Calu3 (cell line): ENCODE measurements at regions not wholly inside any gene's neighbourhood (a gene's known extent, or its start where the extent isn't known, plus 50 kb on each side); places are given as distances from the start of the nearest gene placed in this dataset.

ENCODE experiments used
- BruUV-seq: library from RNA; stranded (reverse); fragments of 400-500 nt; replicated peaks from 2 replicates; lab custom pipeline; 2021; lab: Mats Ljungman, UMichigan
- CTCF ChIA-PET: fragments of 300-600 bp; sonication (Branson Sonifier 250); formaldehyde crosslinking; loops from one replicate; lab custom pipeline; 2022; ENCODE audit warnings: antibody characterized with exemption; lab: Charles Lee
- DNase-seq: peaks from one replicate; pipeline ENCODE4 v3.0.0; 2022
- H3K27ac Mint-ChIP-seq: one replicate; pipeline ENCODE4 v1.8.0; 2022; ENCODE audit warnings: mixed read lengths; ENCODE audit not compliant: unreplicated experiment
- H3K27me3 Mint-ChIP-seq: one replicate; pipeline ENCODE4 v1.8.0; 2022; ENCODE audit warnings: mixed read lengths; ENCODE audit not compliant: unreplicated experiment
- H3K36me3 Mint-ChIP-seq: one replicate; pipeline ENCODE4 v1.8.0; 2022; ENCODE audit warnings: mild to moderate bottlenecking, moderate library complexity, mixed read lengths; ENCODE audit not compliant: insufficient read depth, unreplicated experiment
- H3K4me1 Mint-ChIP-seq: one replicate; pipeline ENCODE4 v1.8.0; 2022; ENCODE audit warnings: mild to moderate bottlenecking, low read depth, mixed read lengths; ENCODE audit not compliant: unreplicated experiment
- H3K4me3 Mint-ChIP-seq: one replicate; pipeline ENCODE4 v1.8.0; 2022; ENCODE audit warnings: mild to moderate bottlenecking, low read depth, moderate library complexity, mixed read lengths; ENCODE audit not compliant: unreplicated experiment
- H3K9me3 Mint-ChIP-seq: one replicate; pipeline ENCODE4 v1.8.0; 2022; ENCODE audit warnings: low read depth, mixed read lengths; ENCODE audit not compliant: unreplicated experiment
- CTCF ChIP-seq: fragments of 200-600 bp; IDR thresholded peaks from one replicate; pipeline ENCODE4 v1.8.0; 2022; ENCODE audit warnings: antibody characterized with exemption; ENCODE audit not compliant: unreplicated experiment
- intact Hi-C: fragments of 100-400 bp; cut with micrococcal nuclease; formaldehyde crosslinking; loops from one replicate; pipeline ENCODE4 v1.10.0; 2022; ENCODE audit not compliant: unreplicated experiment

- Mint-ChIP-seq H3K36me3 (no peaks in the 10 kb centered on the region), H3K9me3 (no peaks in the 10 kb centered on the region), H3K4me3 (no peak overlapping the region), H3K27me3 (no peaks in the 10 kb centered on the region), H3K4me1 (no peaks in the 10 kb centered on the region), H3K27ac (no peak overlapping the region)
- intact Hi-C loops: no loop called here
- BruUV-seq: no TSS peak
- DNase-seq: no peak
- TF ChIP-seq CTCF: no peak
- CTCF ChIA-PET: no interaction called here
Observed at GRCh38 chr2:5976531-5977065, 284.4 kb downstream of the SOX11 start.

GRCh38 chr2:5977477-5977876, 285.3 kb downstream of the SOX11 start:
- no peak for DNase-seq
- intact Hi-C loops: no loop called here
- no peaks in the 10 kb centered on the region for H3K27me3 Mint-ChIP-seq
- H3K27ac Mint-ChIP-seq: no peak overlapping the region
- no peak overlapping the region for H3K4me3 Mint-ChIP-seq
- no TSS peak for BruUV-seq
- no peaks in the 10 kb centered on the region for H3K36me3 Mint-ChIP-seq
- H3K9me3 Mint-ChIP-seq: no peaks in the 10 kb centered on the region
- no peaks in the 10 kb centered on the region for H3K4me1 Mint-ChIP-seq
- TF ChIP-seq CTCF: no peak
- CTCF ChIA-PET: no interaction called here

- BruUV-seq: no TSS peak
- Mint-ChIP-seq H3K27ac (no peak overlapping the region), H3K4me1 (no peaks in the 10 kb centered on the region), H3K36me3 (no peaks in the 10 kb centered on the region), H3K4me3 (no peak overlapping the region), H3K9me3 (no peaks in the 10 kb centered on the region), H3K27me3 (no peaks in the 10 kb centered on the region)
- CTCF ChIA-PET: no interaction called here
- intact Hi-C loops: no loop called here
- DNase-seq: no peak
- no peak for TF ChIP-seq CTCF
Observed at GRCh38 chr2:5978131-5978751, 286.1 kb downstream of the SOX11 start.

GRCh38 chr2:5980450-5981190, 288.4 kb downstream of the SOX11 start:
- no peaks in the 10 kb centered on the region for H3K27me3 Mint-ChIP-seq
- H3K4me3 Mint-ChIP-seq: no peak overlapping the region
- DNase-seq: no peak
- H3K4me1 Mint-ChIP-seq: no peaks in the 10 kb centered on the region
- CTCF ChIA-PET: interaction anchor here (0.6 kb wide), 1 partner anchor 223 kb away, joined by 3 read pairs; no protein-coding TSS in a partner anchor
- BruUV-seq: no TSS peak
- no peaks in the 10 kb centered on the region for H3K36me3 Mint-ChIP-seq
- TF ChIP-seq CTCF: no peak
- H3K27ac Mint-ChIP-seq: no peak overlapping the region
- intact Hi-C loops: no loop called here
- no peaks in the 10 kb centered on the region for H3K9me3 Mint-ChIP-seq
